HG03064 (cell line): ENCODE measurements at regions not wholly inside any gene's neighbourhood (a gene's known extent, or its start where the extent isn't known, plus 50 kb on each side); places are given as distances from the start of the nearest gene placed in this dataset.

Experiments used
- ATAC-seq: cut with Tn5 transposase; IDR thresholded peaks from one replicate; pipeline ENCODE4 v1.9.1; 2021; ENCODE audit warnings: low read depth; ENCODE audit not compliant: unreplicated experiment

- no peak for ATAC-seq
These were observed 108.2 kb upstream of the UQCRFS1 start for GRCh38 chr19:29321116-29321515.

DNA sequence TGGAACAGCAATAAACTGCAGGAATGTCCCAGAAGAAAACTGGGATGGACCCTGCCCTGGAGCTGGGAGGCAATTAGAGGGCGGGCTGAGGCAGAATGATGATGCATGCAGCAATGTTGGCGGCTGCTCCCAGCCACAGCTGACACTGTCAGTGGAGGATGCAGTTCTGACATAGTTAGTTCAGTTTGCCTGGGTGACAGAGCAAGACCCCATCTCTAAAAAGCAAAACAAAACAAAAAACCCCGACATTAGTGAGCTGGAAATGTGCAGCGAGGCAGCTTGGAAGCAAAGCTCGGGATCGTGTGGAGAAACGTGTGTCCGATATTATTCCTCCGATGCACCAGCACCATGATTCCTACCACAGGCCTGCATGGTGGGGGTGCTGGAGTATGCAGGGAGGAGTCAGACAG, 110.1 kb upstream of the UQCRFS1 start:
- no peak for ATAC-seq

- no peak for ATAC-seq
These were observed 110.7 kb upstream of the UQCRFS1 start for GRCh38 chr19:29323440-29324290.

DNA sequence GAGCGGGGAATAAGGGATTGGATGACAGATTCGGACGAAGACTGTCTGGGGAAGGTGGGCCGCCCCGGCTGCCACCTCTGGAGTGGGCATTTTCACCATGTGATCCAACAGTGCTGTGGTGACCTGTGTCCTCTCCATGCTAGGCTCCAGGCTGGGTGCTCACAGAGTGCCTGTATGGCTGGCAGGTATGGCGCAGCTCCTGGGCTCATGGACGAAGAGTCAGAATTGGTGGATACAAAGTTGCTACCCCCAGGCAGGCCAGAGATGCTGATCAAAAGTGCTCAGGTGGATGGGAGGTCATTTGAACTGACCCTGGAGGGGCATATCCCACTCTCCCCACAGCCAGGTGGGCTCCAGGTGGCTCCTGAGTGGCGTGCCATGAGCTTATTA, 111.3 kb upstream of the UQCRFS1 start:
- ATAC-seq: no peak

DNA sequence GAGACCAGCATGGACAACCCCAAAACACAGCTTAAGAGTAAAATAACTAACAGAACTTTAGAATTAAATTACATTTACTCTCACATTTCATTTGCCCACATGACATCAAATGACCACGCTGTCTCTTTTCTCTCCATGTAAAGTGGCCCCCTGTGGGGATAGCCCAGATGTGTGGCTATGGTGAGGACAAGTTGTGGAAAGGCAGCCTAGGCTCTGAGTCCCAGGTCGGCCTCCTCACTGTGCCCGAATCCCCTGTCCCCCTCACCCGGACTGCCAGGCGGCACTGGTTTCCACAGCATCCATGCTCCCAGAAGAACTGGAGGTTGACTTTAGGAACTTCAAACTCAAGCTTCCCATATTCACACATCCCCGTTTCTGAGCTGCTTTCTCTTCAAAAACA, 111.8 kb upstream of the UQCRFS1 start:
- no peak for ATAC-seq

DNA sequence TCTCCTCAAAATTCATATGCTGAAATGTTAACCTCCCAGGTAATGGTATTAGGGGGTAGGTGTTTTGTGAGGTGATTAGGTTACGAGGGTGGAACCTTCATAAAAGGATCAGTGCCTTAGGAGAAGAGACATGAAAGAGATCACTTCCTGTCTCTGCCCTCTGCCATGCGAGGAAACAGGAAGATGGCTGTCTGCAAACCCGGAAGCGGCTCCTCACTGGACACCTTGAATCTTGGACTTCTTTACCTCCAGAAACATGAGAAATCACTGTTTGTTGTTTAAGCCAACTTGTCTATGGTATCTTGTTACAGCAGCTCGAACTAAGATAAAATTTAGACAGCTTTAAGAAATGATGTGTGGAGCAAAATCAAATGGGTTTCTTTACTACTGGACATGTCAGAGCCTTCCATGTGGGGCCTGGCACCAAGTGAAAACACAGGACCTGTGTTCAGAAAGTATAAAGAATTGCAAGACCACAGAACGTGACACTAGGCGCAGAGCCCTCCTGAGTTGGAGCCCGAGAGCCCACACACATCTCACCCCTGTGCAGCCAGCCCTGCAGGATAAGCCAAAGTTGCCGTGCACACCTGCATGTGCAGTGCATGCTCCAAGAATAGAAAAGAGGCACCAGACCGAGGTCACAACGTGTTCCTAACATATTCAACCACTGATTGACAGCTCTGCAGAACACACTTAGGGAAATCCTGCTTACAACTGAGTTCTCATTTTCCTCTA, 112.5 kb upstream of the UQCRFS1 start:
- ATAC-seq: no peak

DNA sequence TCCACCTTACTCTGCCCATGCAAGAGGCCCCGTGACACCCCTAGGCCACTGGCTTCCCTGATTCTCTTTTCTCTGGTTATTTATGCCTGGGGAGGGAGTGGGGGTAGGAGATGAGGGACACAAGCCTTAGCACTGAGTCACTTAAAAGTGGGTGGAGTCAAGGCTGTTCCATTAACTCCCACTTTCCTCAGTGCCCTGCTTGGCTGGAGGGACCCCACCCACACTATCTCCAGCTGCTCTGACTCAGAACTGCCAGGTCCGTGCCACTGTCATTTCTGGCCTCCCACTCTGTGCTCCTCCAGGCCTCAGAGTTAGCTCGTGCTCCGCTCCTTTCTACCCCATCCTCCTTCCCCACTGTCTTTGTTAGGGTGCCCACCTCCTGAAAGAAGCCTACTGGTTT, 113.4 kb upstream of the UQCRFS1 start:
- no peak for ATAC-seq

DNA sequence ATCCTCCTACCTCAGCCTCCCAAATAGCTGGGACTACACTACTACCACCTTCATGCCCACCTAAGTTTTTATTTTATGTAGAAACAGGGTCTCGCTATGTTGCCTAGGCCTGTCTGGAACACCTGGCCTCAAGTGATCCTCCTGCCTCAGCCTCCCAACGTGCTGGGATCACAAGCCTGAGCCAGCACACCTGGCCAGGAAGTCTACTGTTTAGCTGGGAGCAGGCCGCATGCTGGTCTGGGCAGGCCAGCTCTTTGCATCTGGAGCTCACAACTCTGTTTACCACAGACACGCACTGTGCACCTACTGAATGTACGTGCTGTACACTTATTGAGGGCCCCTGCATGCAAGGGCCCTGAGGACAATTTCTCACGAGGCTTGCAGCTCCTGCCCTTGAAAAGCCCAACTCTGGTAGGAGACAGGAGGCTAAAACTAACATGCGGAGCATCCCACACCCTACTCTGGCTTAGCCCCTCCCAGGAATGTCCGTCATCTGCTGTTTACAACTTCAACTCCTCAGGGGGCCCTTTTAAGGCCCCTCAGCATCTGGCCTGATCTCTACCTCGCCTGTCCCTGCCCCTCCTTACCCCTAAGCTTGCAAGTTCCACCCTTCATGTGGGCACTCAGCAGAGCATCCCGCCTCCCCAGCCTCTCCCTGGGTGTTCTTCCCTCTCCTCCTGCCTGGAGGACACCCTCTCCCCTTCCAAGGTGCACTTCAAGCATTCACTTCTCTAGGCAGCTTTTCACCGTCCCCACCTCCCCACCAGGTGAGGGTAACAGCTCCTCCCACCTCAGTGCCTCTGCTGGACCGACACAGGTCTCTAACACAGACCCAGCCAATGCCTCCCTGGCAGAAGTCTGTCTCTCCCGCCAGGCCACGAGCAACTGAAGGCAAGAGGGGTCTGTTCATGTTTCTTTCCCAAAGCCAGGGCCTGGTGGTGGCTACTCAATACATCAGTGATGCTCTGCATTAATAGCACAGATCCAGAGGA, 114.2 kb upstream of the UQCRFS1 start:
- no peak for ATAC-seq

DNA sequence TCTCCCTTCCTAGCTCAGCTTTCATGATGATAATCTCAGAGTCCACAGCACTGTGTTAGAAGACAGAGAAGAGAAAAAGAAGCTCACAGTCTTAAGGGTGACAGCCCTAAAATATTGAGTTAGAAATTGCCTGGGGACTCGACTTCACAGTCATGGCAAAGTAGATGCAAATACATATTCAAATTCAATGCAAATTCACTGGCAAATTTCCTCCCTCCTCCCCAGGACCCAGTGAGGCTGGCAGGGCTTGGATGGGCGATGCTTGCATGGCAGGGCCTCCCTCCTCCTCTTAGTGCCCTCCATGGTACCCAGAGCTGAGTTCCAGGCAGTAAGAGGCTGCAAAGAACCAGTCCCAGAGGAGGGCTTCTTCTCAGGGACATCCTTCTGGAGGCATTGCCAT, 115.6 kb upstream of the UQCRFS1 start:
- no peak for ATAC-seq

GRCh38 chr19:29329460-29330134, 116.6 kb upstream of the UQCRFS1 start:
- no peak for ATAC-seq

- ATAC-seq: no peak
These were observed 123.5 kb upstream of the UQCRFS1 start for GRCh38 chr19:29336425-29336824.

GRCh38 chr19:29337029-29337428, 124.1 kb upstream of the UQCRFS1 start:
- ATAC-seq: no peak

- ATAC-seq: no peak
These were observed 125.5 kb upstream of the UQCRFS1 start for GRCh38 chr19:29338480-29338879.

- ATAC-seq: no peak
These were observed 129.8 kb upstream of the UQCRFS1 start for GRCh38 chr19:29342721-29343120.

DNA sequence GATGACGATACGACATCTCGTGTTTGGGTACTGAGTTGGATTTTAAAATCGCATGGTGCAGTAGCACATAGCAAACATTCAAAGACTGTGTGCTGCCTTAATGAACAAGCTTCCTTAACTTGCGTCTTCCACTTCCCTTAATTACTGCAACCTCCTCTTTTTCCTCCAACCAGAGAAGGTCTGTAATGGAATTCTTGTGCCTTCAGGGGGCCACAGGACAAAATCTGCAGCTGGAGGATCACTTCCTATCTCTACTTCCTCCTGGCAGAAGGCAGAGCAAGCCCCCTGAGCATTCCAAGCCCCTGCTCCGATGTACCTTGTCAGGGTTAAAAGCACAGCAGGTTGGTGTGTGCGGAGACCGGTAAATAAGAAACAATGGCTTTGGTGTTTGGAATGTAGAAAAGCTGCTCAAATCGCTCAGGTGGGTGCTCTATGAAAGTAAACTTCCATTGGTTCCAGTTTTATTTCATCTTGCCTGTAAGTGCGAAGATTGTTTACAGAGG, 151.3 kb upstream of the UQCRFS1 start:
- no peak for ATAC-seq

GRCh38 chr19:29364999-29365398, 152.0 kb upstream of the UQCRFS1 start:
- ATAC-seq: no peak

GRCh38 chr19:29365836-29366417, 153.0 kb upstream of the UQCRFS1 start:
- ATAC-seq: no peak

GRCh38 chr19:29366757-29367156, 153.8 kb upstream of the UQCRFS1 start:
- no peak for ATAC-seq

DNA sequence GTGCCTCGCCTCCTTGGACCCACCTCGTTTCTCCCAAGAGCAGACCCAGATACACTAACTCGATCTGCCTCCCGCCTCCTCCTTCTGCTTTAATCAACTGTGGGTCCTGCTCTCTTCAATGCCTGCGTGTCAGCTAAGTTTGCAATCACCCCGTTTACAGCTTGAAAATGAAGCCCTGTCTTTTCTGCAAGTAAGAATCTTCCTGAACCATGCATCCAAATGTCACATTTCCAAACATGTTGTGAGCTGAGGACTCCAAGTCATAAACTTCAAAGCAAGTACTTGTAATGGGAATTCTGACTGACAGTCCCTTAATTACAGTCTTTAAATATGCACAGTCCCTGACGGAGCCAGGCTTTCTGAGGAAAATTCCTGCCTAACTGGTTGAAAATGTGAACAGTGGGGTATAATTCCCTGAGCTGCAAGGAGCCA, 154.9 kb upstream of the UQCRFS1 start:
- no peak for ATAC-seq

DNA sequence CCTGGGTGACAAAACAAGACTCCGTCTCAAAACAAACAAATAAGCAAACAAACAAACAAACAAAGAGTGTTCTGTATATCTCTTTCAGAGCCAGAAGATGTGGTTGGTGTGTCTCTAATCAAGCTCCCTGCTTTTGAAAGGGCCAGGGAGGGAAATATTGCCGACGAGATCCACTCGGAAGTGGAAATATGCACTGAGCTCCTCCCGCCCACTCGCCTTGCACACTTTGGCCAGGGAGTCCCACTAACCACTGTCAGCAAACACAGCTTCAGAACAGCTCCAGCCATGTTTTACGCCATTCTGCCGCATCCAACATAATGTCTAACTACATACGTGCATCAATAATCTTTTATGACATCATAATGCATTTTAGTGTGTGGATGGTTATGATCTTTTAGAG, 155.5 kb upstream of the VSTM2B start:
- ATAC-seq: no peak
